MM.1S (cell line): ENCODE measurements at regions not wholly inside any gene's neighbourhood (a gene's known extent, or its start where the extent isn't known, plus 50 kb on each side); places are given as distances from the start of the nearest gene placed in this dataset.

Experiments
- DNase-seq: peaks from one replicate; pipeline ENCODE4 v3.0.0-alpha.2; 2015
- H2AFZ ChIP-seq: fragments of 300-600 bp; sonication (generic); 2 replicates; pipeline ENCODE4 v1.6.0; 2016; ENCODE audit warnings: antibody characterized with exemption, low read length
- H3F3A ChIP-seq: fragments of 300-600 bp; sonication (generic); 2 replicates; pipeline ENCODE4 v1.6.1; 2016; ENCODE audit warnings: mild to moderate bottlenecking, antibody characterized with exemption, low read length, moderate library complexity, mixed read lengths; ENCODE audit not compliant: insufficient read depth
- H3K27ac ChIP-seq: fragments of 300-600 bp; sonication (generic); 2 replicates; pipeline ENCODE4 v1.5.1; 2016; ENCODE audit warnings: mild to moderate bottlenecking, low read length
- H3K27me3 ChIP-seq: fragments of 300-600 bp; sonication (generic); replicated peaks from 2 replicates; pipeline ENCODE4 v1.6.0; 2016; ENCODE audit warnings: low read length; ENCODE audit not compliant: insufficient read depth
- H3K36me3 ChIP-seq: fragments of 300-600 bp; sonication (generic); replicated peaks from 2 replicates; pipeline ENCODE4 v1.6.1; 2016; ENCODE audit warnings: mild to moderate bottlenecking, low read length, mixed read lengths; ENCODE audit not compliant: insufficient read depth
- H3K4me1 ChIP-seq: fragments of 300-600 bp; sonication (generic); 2 replicates; pipeline ENCODE4 v1.6.1; 2016; ENCODE audit warnings: low read length, mixed read lengths
- H3K4me2 ChIP-seq: fragments of 300-600 bp; sonication (generic); 2 replicates; pipeline ENCODE4 v1.6.0; 2016; ENCODE audit warnings: low read depth, low read length
- H3K4me3 ChIP-seq: fragments of 300-600 bp; sonication (generic); 2 replicates; pipeline ENCODE4 v1.5.1; 2016; ENCODE audit warnings: low read length, mixed read lengths
- H3K79me2 ChIP-seq: fragments of 300-600 bp; sonication (generic); 2 replicates; pipeline ENCODE4 v1.6.1; 2016; ENCODE audit warnings: mixed run types, low read length, mixed read lengths
- H3K9ac ChIP-seq: fragments of 300-600 bp; sonication (generic); 2 replicates; pipeline ENCODE4 v1.6.1; 2016; ENCODE audit warnings: low read length, mixed read lengths
- H3K9me2 ChIP-seq: fragments of 300-600 bp; sonication (generic); replicated peaks from 2 replicates; pipeline ENCODE4 v1.6.1; 2016; ENCODE audit warnings: mild to moderate bottlenecking, low read length, mixed read lengths; ENCODE audit not compliant: insufficient read depth
- H3K9me3 ChIP-seq: fragments of 300-600 bp; sonication (generic); replicated peaks from 2 replicates; pipeline ENCODE4 v1.6.1; 2016; ENCODE audit warnings: mild to moderate bottlenecking, low read length, mixed read lengths; ENCODE audit not compliant: insufficient read depth
- H4K20me1 ChIP-seq: fragments of 300-600 bp; sonication (generic); 2 replicates; pipeline ENCODE4 v1.6.1; 2016; ENCODE audit warnings: mild to moderate bottlenecking, low read length, moderate library complexity, mixed read lengths; ENCODE audit not compliant: insufficient read depth
- EZH2 ChIP-seq: fragments of 300-600 bp; sonication (generic); optimal IDR thresholded peaks from 2 replicates; pipeline ENCODE3; 2017; ENCODE audit warnings: low read depth, mild to moderate bottlenecking, antibody characterized with exemption, low read length, mixed read lengths
- EZH2phosphoT487 ChIP-seq: fragments of 300-600 bp; sonication (generic); IDR thresholded peaks from 2 replicates; pipeline ENCODE4 v1.6.1; 2018; ENCODE audit warnings: antibody characterized with exemption, low read length
- TF ChIP-seq, protein P1 (sequence below): fragments of 300-600 bp; sonication (generic); IDR thresholded peaks from 2 replicates; pipeline ENCODE4 v1.5.1; 2016; ENCODE audit warnings: antibody characterized with exemption, low read length, mixed read lengths

- Histone ChIP-seq H3K4me1 (peaks cover 32% of the 10 kb centered on the region), H3K9me2 (no peaks in the 10 kb centered on the region), H3K4me2 (no peak overlapping the region), H3K9ac (no peak overlapping the region), H3K9me3 (no peaks in the 10 kb centered on the region), H3F3A (peaks cover 23% of the 10 kb centered on the region), H3K27ac (no peak overlapping the region), H3K4me3 (no peak overlapping the region), H3K36me3 (no peaks in the 10 kb centered on the region), H4K20me1 (no peaks in the 10 kb centered on the region), H3K79me2 (no peaks in the 10 kb centered on the region), H3K27me3 (no peaks in the 10 kb centered on the region), H2AFZ (no peak overlapping the region)
- TF ChIP-seq EZH2phosphoT487 (no peak), EZH2 (no peak)
- TF ChIP-seq, protein P1, sequence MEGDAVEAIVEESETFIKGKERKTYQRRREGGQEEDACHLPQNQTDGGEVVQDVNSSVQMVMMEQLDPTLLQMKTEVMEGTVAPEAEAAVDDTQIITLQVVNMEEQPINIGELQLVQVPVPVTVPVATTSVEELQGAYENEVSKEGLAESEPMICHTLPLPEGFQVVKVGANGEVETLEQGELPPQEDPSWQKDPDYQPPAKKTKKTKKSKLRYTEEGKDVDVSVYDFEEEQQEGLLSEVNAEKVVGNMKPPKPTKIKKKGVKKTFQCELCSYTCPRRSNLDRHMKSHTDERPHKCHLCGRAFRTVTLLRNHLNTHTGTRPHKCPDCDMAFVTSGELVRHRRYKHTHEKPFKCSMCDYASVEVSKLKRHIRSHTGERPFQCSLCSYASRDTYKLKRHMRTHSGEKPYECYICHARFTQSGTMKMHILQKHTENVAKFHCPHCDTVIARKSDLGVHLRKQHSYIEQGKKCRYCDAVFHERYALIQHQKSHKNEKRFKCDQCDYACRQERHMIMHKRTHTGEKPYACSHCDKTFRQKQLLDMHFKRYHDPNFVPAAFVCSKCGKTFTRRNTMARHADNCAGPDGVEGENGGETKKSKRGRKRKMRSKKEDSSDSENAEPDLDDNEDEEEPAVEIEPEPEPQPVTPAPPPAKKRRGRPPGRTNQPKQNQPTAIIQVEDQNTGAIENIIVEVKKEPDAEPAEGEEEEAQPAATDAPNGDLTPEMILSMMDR = no peak
- DNase-seq = no peak
Measured at GRCh38 chr5:89350684-89351083, 467.7 kb upstream of the MEF2C start.

DNA sequence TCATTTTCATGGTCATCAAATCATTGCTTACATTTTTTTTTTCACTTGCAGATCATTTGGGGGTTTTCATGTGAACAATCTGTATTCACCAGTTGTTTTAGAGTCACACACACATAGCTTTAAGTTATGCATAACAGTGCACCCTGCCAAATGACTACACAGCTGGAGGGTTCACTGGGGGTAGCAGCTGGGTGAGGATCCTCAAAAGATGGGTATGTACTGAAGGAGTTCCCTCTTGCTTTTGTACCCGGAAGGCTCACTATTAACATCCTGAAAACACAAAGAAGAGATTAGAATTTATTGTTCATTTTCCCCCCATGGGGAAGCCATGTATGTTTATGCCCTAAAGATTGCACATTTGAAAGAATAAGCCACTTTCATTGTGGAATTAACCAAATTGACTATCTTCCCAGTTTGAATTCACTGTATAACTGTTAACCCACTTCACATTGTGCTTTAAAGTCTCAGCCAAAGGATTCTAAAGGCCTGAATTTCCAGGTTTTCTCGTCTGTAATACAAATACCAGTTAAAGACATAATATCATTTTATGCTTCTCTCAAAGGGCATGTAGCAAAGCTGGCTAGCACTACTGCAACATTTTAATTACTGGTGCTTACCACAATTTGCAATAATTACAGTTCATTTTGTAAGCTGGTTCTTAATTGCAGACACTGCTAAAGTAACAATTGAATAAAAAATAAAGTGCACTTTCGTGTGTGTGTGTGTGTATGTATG is 466.4 kb upstream of the MEF2C start:
- Histone ChIP-seq H3K4me1 (peaks cover 40% of the 10 kb centered on the region), H3F3A (peaks cover 22% of the 10 kb centered on the region), H2AFZ (no peak overlapping the region), H3K79me2 (no peaks in the 10 kb centered on the region), H3K9ac (no peak overlapping the region), H3K27me3 (no peaks in the 10 kb centered on the region), H3K9me3 (no peaks in the 10 kb centered on the region), H3K36me3 (no peaks in the 10 kb centered on the region), H3K9me2 (no peaks in the 10 kb centered on the region), H3K4me2 (no peak overlapping the region), H4K20me1 (no peaks in the 10 kb centered on the region), H3K4me3 (no peak overlapping the region), H3K27ac (no peak overlapping the region)
- no peak for DNase-seq
- TF ChIP-seq, protein P1 = no peak
- TF ChIP-seq EZH2phosphoT487 = no peak
- no peak for TF ChIP-seq EZH2

DNA sequence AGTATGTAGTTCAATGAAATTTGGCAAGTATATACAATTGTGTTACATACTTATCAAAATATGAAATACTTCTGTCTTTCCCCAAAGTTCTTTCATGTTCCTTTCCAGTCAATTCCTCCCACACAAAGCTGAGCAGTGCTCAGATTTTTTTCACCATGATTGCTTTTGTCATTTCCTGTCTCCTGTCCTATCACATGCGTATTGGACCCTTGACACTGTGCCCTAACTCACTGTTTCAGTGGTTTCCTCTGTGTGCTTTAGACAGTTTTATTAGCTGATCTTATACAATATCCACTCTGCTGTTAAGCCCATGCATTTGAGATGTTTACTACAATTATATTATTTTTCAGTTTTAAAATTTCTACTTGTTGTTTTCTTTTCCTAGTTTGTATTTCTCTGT is 463.6 kb upstream of the MEF2C start:
- Histone ChIP-seq H3K4me1 (peaks cover 36% of the 10 kb centered on the region), H3F3A (peaks cover 32% of the 10 kb centered on the region), H3K4me3 (no peak overlapping the region), H3K27ac (no peak overlapping the region), H3K36me3 (no peaks in the 10 kb centered on the region), H3K9me2 (no peaks in the 10 kb centered on the region), H3K9me3 (no peaks in the 10 kb centered on the region), H3K4me2 (no peak overlapping the region), H3K79me2 (no peaks in the 10 kb centered on the region), H2AFZ (no peak overlapping the region), H3K27me3 (no peaks in the 10 kb centered on the region), H3K9ac (no peak overlapping the region), H4K20me1 (no peaks in the 10 kb centered on the region)
- no peak for TF ChIP-seq EZH2
- TF ChIP-seq EZH2phosphoT487 = no peak
- TF ChIP-seq, protein P1 = no peak
- DNase-seq = no peak
